CD4-positive, alpha-beta T cell treated with Interleukin-1 beta for 1 hour (primary cell): ENCODE measurements at regions not wholly inside any gene's neighbourhood (a gene's known extent, or its start where the extent isn't known, plus 50 kb on each side); places are given as distances from the start of the nearest gene placed in this dataset.
"Not testable (repeated sequence)": the region's sequence is repeated elsewhere in the genome, so short reads cannot be mapped to it uniquely, and the experiment has no call there.

Experiments used
- DNase-seq, 2 donors: peaks; one replicate each; pipeline ENCODE4 v3.0.0-alpha.2; 2020 to 2022

- DNase-seq: no peak
Measured at GRCh38 chr15:25250011-25250596, 188.7 kb downstream of the UBE3A start.

GRCh38 chr15:25250906-25251622 is 187.8 kb downstream of the UBE3A start:
- no peak for DNase-seq

GRCh38 chr15:25251700-25252390 is 187.0 kb downstream of the UBE3A start:
- no peak for DNase-seq

GRCh38 chr15:25253048-25253973 is 185.5 kb downstream of the UBE3A start:
- not testable (repeated sequence) for DNase-seq

GRCh38 chr15:25268166-25268565 is 170.7 kb downstream of the UBE3A start:
- DNase-seq: no peak
